HL-60 (cell line): ENCODE measurements at regions not wholly inside any gene's neighbourhood (a gene's known extent, or its start where the extent isn't known, plus 50 kb on each side); places are given as distances from the start of the nearest gene placed in this dataset.

ENCODE experiments used
- DNase-seq, 2 experiments: peaks; one replicate each; pipeline ENCODE4 v3.0.0-alpha.2; 2010 to 2020; ENCODE audit warnings: low read depth in 1 of 2, low spot score in 1 of 2
- H3K27ac ChIP-seq: fragments of 250-450 bp; sonication (Bioruptor Pico); replicated peaks from 2 replicates; pipeline ENCODE4 v1.5.1; 2020; ENCODE audit warnings: mild to moderate bottlenecking, moderate library complexity
- H3K27me3 ChIP-seq: fragments of 250-450 bp; sonication (Bioruptor Pico); 2 replicates; pipeline ENCODE4 v1.5.1; 2021; ENCODE audit warnings: mild to moderate bottlenecking, moderate library complexity; ENCODE audit not compliant: insufficient read depth, poor library complexity, severe bottlenecking
- H3K4me3 ChIP-seq: replicated peaks from 2 replicates; pipeline ENCODE4 v1.5.1; 2011; ENCODE audit warnings: mild to moderate bottlenecking, control low read depth, low read length; ENCODE audit not compliant: insufficient read depth
- CTCF ChIP-seq: IDR thresholded peaks from one replicate; pipeline ENCODE4 v1.5.1; 2011; ENCODE audit warnings: low read length, control low read depth, inconsistent platforms; ENCODE audit not compliant: insufficient read depth
- GABPA ChIP-seq: IDR thresholded peaks from 2 replicates; pipeline ENCODE4 v1.6.1; 2012; ENCODE audit warnings: low read depth
- POLR2AphosphoS5 ChIP-seq: IDR thresholded peaks from 2 replicates; pipeline ENCODE4 v1.6.1; 2012; ENCODE audit warnings: low read depth
- REST ChIP-seq: IDR thresholded peaks from 2 replicates; pipeline ENCODE4 v1.6.1; 2012; ENCODE audit warnings: low read depth; ENCODE audit not compliant: insufficient replicate concordance
- SPI1 ChIP-seq: IDR thresholded peaks from 2 replicates; pipeline ENCODE4 v1.6.1; 2012; ENCODE audit warnings: low read depth, mild to moderate bottlenecking, borderline replicate concordance

DNA sequence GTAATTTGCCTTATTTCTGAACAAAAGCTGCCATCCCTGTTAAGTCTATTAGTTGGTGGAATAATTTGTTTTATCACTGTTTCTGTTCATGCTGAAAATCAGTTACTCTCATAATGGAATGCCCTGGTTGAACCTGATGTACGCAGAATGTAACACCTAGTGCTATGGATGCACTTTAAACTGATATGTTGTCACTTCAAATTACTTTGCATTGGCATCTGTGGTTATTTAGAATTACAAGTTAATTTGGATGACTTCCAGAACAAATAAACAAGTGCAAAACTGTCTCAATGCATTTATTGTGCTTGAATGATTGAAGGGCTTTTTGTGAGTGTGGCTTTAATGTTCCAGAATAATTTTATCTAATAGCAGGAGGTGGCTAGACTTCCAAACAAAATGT, 368.2 kb upstream of the SLITRK5 start:
- no peak for DNase-seq
- no peak overlapping the region for H3K4me3 ChIP-seq
- TF ChIP-seq POLR2AphosphoS5: no peak
- TF ChIP-seq REST: no peak
- no peak for TF ChIP-seq SPI1
- no peak for TF ChIP-seq GABPA
- no peak for TF ChIP-seq CTCF
- H3K27me3 ChIP-seq: no peaks in the 10 kb centered on the region
- H3K27ac ChIP-seq: no peak overlapping the region

- DNase-seq: no peak
- H3K27me3 ChIP-seq: no peaks in the 10 kb centered on the region
- H3K4me3 ChIP-seq: no peak overlapping the region
- TF ChIP-seq GABPA: no peak
- TF ChIP-seq POLR2AphosphoS5: no peak
- TF ChIP-seq REST: no peak
- TF ChIP-seq SPI1: no peak
- no peak for TF ChIP-seq CTCF
- no peak overlapping the region for H3K27ac ChIP-seq
These were observed 360.0 kb upstream of the SLITRK5 start for GRCh38 chr13:87311165-87311564.

GRCh38 chr13:87314822-87315221, 356.3 kb upstream of the SLITRK5 start:
- no peak for DNase-seq
- H3K27me3 ChIP-seq: no peaks in the 10 kb centered on the region
- TF ChIP-seq CTCF: no peak
- no peak for TF ChIP-seq REST
- TF ChIP-seq POLR2AphosphoS5: no peak
- TF ChIP-seq SPI1: no peak
- no peak for TF ChIP-seq GABPA
- no peak overlapping the region for H3K27ac ChIP-seq
- no peak overlapping the region for H3K4me3 ChIP-seq
